ENCODE measurements at regions not wholly inside any gene's neighbourhood (a gene's known extent, or its start where the extent isn't known, plus 50 kb on each side); places are given as distances from the start of the nearest gene placed in this dataset.

- no peaks in the 10 kb centered on the region for H3K4me1 ChIP-seq (ENCODE audit: control insufficient read depth in 1 of 2, insufficient read depth in 2 of 2, low read length in 2 of 2)
- H3K27me3 ChIP-seq (ENCODE audit: control insufficient read depth in 1 of 2, insufficient read depth in 2 of 2, low read length in 2 of 2): no peaks in the 10 kb centered on the region
- no peak overlapping the region for H3K4me3 ChIP-seq (ENCODE audit: low read depth in 1 of 2, low read length in 2 of 2)
- H3K27ac ChIP-seq (ENCODE audit: low read depth, low read length): no peak overlapping the region
- no peaks in the 10 kb centered on the region for H3K36me3 ChIP-seq (ENCODE audit: control insufficient read depth in 1 of 2, insufficient read depth in 2 of 2, low read length in 2 of 2)
- H3K9me3 ChIP-seq (ENCODE audit: control insufficient read depth in 1 of 2, low read length in 2 of 2): no peaks in the 10 kb centered on the region
- H3K9ac ChIP-seq (ENCODE audit: low read depth in 1 of 2, low read length in 2 of 2): no peak overlapping the region
Observed at GRCh38 chr4:138558886-138559285, 316.7 kb upstream of the SLC7A11 start.

GRCh38 chr4:138555584-138555983 is 313.4 kb upstream of the SLC7A11 start:
- H3K4me1 ChIP-seq (ENCODE audit: control insufficient read depth in 1 of 2, insufficient read depth in 2 of 2, low read length in 2 of 2): no peaks in the 10 kb centered on the region
- H3K9ac ChIP-seq (ENCODE audit: low read depth in 1 of 2, low read length in 2 of 2): no peak overlapping the region
- H3K4me3 ChIP-seq (ENCODE audit: low read depth in 1 of 2, low read length in 2 of 2): no peak overlapping the region
- no peaks in the 10 kb centered on the region for H3K27me3 ChIP-seq (ENCODE audit: control insufficient read depth in 1 of 2, insufficient read depth in 2 of 2, low read length in 2 of 2)
- H3K36me3 ChIP-seq (ENCODE audit: control insufficient read depth in 1 of 2, insufficient read depth in 2 of 2, low read length in 2 of 2): no peaks in the 10 kb centered on the region
- no peak overlapping the region for H3K27ac ChIP-seq (ENCODE audit: low read depth, low read length)
- H3K9me3 ChIP-seq (ENCODE audit: control insufficient read depth in 1 of 2, low read length in 2 of 2): no peaks in the 10 kb centered on the region

DNA sequence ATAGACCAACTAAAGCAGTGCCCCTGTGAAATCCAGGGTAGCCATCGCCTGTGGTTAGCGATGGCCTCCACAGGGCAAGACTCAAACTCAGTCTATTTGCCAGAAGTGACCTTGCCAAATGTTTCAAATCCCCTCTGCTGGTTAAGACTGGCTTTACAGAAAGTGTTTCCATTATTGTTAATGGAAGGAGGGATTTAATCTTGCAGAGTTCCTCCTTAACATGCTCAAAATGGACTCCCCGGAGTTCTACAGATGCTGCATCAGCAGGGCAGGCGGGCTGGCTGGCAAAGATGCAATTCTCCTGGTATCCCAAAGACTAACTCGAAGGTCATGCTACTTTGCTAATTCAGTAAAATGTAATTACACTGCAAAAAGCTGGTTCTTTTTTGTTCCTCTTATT is 313.0 kb upstream of the SLC7A11 start:
- H3K36me3 ChIP-seq (ENCODE audit: control insufficient read depth in 1 of 2, insufficient read depth in 2 of 2, low read length in 2 of 2): no peaks in the 10 kb centered on the region
- no peaks in the 10 kb centered on the region for H3K4me1 ChIP-seq (ENCODE audit: control insufficient read depth in 1 of 2, insufficient read depth in 2 of 2, low read length in 2 of 2)
- no peak overlapping the region for H3K4me3 ChIP-seq (ENCODE audit: low read depth in 1 of 2, low read length in 2 of 2)
- no peak overlapping the region for H3K9ac ChIP-seq (ENCODE audit: low read depth in 1 of 2, low read length in 2 of 2)
- no peaks in the 10 kb centered on the region for H3K27me3 ChIP-seq (ENCODE audit: control insufficient read depth in 1 of 2, insufficient read depth in 2 of 2, low read length in 2 of 2)
- H3K27ac ChIP-seq (ENCODE audit: low read depth, low read length): no peak overlapping the region
- H3K9me3 ChIP-seq (ENCODE audit: control insufficient read depth in 1 of 2, low read length in 2 of 2): no peaks in the 10 kb centered on the region

GRCh38 chr4:138553001-138553845 is 311.1 kb upstream of the SLC7A11 start:
- Histone ChIP-seq H3K9me3 (ENCODE audit: control insufficient read depth in 1 of 2, low read length in 2 of 2) (no peaks in the 10 kb centered on the region), H3K27me3 (ENCODE audit: control insufficient read depth in 1 of 2, insufficient read depth in 2 of 2, low read length in 2 of 2) (no peaks in the 10 kb centered on the region), H3K4me3 (ENCODE audit: low read depth in 1 of 2, low read length in 2 of 2) (no peak overlapping the region), H3K9ac (ENCODE audit: low read depth in 1 of 2, low read length in 2 of 2) (no peak overlapping the region), H3K4me1 (ENCODE audit: control insufficient read depth in 1 of 2, insufficient read depth in 2 of 2, low read length in 2 of 2) (no peaks in the 10 kb centered on the region), H3K27ac (ENCODE audit: low read depth, low read length) (no peak overlapping the region), H3K36me3 (ENCODE audit: control insufficient read depth in 1 of 2, insufficient read depth in 2 of 2, low read length in 2 of 2) (no peaks in the 10 kb centered on the region)

GRCh38 chr4:138542191-138542776 is 300.1 kb upstream of the SLC7A11 start:
- no peaks in the 10 kb centered on the region for H3K9me3 ChIP-seq (ENCODE audit: control insufficient read depth in 1 of 2, low read length in 2 of 2)
- no peak overlapping the region for H3K27ac ChIP-seq (ENCODE audit: low read depth, low read length)
- H3K27me3 ChIP-seq (ENCODE audit: control insufficient read depth in 1 of 2, insufficient read depth in 2 of 2, low read length in 2 of 2): no peaks in the 10 kb centered on the region
- H3K4me1 ChIP-seq (ENCODE audit: control insufficient read depth in 1 of 2, insufficient read depth in 2 of 2, low read length in 2 of 2): no peaks in the 10 kb centered on the region
- H3K9ac ChIP-seq (ENCODE audit: low read depth in 1 of 2, low read length in 2 of 2): no peak overlapping the region
- H3K36me3 ChIP-seq (ENCODE audit: control insufficient read depth in 1 of 2, insufficient read depth in 2 of 2, low read length in 2 of 2): no peaks in the 10 kb centered on the region
- no peak overlapping the region for H3K4me3 ChIP-seq (ENCODE audit: low read depth in 1 of 2, low read length in 2 of 2)

DNA sequence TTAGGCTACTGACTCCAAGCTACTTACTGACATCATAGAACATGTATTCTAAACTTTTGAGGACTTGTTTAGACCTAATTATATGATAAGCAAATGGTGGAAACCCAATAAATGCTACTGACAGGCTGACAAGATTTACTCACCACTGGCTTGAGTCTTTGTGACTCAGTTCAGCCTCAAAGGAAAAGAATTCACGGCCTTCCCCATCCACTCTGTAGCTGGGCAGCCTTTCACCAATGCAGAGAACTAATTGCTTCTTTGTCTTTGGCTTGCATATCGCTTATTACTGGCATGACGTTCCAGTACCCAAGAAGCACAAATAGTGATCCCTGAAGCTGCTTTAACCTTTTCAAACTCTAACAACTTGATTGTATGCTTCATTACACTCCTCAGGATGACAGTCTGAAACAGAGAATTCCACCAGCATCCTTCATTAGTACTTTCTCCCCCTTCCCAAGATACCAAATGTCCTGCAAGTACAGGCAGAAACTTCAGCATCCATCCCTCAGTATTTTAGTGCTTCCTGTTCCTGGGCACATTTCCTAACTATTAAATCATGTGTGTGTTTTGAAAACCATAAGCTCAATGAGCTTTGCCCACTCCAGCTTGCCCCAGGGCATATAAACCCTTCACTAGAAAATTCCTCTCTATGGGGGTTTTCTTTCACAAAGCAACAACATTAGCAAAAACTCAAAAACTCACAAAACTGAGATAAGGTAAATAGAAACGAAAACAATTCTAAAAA is 298.1 kb upstream of the SLC7A11 start:
- Histone ChIP-seq H3K9me3 (ENCODE audit: control insufficient read depth in 1 of 2, low read length in 2 of 2) (no peaks in the 10 kb centered on the region), H3K4me3 (ENCODE audit: low read depth in 1 of 2, low read length in 2 of 2) (no peak overlapping the region), H3K4me1 (ENCODE audit: control insufficient read depth in 1 of 2, insufficient read depth in 2 of 2, low read length in 2 of 2) (no peaks in the 10 kb centered on the region), H3K36me3 (ENCODE audit: control insufficient read depth in 1 of 2, insufficient read depth in 2 of 2, low read length in 2 of 2) (no peaks in the 10 kb centered on the region), H3K27ac (ENCODE audit: low read depth, low read length) (no peak overlapping the region), H3K27me3 (ENCODE audit: control insufficient read depth in 1 of 2, insufficient read depth in 2 of 2, low read length in 2 of 2) (no peaks in the 10 kb centered on the region), H3K9ac (ENCODE audit: low read depth in 1 of 2, low read length in 2 of 2) (no peak overlapping the region)

DNA sequence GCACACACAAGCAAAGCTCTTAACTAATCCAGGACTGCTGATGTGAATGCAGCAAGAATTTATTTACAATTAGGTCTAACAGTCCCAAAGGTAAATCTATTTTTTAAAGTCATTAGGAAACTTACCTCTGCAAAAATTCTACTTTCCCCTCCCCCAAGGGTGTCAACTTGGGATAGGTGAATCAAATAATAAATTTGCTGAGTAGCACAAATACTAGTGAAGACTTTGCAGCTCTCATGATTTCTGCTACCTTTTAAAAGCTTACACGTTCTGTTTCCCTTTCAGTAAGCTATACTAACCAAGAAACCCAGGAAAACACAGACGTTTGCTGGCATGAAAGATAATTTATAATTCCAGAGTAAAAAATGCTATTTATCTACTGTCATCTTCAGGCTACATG is 296.6 kb upstream of the SLC7A11 start:
- no peak overlapping the region for H3K9ac ChIP-seq (ENCODE audit: low read depth in 1 of 2, low read length in 2 of 2)
- no peaks in the 10 kb centered on the region for H3K27me3 ChIP-seq (ENCODE audit: control insufficient read depth in 1 of 2, insufficient read depth in 2 of 2, low read length in 2 of 2)
- H3K4me3 ChIP-seq (ENCODE audit: low read depth in 1 of 2, low read length in 2 of 2): no peak overlapping the region
- H3K9me3 ChIP-seq (ENCODE audit: control insufficient read depth in 1 of 2, low read length in 2 of 2): no peaks in the 10 kb centered on the region
- H3K4me1 ChIP-seq (ENCODE audit: control insufficient read depth in 1 of 2, insufficient read depth in 2 of 2, low read length in 2 of 2): no peaks in the 10 kb centered on the region
- H3K36me3 ChIP-seq (ENCODE audit: control insufficient read depth in 1 of 2, insufficient read depth in 2 of 2, low read length in 2 of 2): no peaks in the 10 kb centered on the region
- H3K27ac ChIP-seq (ENCODE audit: low read depth, low read length): no peak overlapping the region

DNA sequence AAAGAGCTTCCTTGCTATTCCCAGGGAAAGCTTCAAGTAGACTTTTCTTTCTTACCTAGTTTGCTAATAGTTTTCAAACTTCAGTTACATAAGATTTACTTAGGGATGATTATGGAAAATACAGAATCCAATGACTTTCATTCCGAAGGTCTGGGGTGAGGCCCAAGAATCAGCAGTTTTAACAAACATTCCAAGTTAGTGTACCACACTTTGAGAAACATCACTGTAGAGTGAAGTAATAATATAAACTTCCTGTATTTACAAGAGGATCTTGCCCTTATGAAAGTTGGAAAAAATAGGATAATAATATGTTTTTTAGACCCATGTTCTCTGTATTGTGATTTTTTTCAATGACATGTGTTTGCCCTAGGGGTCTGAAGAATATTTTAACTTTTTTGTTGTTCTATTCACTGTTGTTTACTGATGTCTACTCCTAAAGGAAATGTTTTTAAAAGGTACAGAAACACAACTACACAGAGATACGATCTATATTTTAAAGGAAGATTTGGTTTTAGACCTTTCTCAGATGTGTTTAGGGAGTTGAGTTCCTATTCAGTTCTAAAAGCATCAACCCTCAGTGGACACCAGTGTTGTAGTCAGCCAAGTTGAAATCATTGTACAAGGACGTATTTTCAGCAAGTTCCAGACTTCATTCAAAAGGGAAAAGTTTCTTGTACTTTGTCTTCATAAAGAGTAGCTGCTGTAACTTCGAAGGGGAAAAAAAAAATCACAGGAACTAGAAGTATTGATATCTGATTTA is 295.8 kb upstream of the SLC7A11 start:
- no peak overlapping the region for H3K9ac ChIP-seq (ENCODE audit: low read depth in 1 of 2, low read length in 2 of 2)
- H3K4me3 ChIP-seq (ENCODE audit: low read depth in 1 of 2, low read length in 2 of 2): no peak overlapping the region
- no peaks in the 10 kb centered on the region for H3K9me3 ChIP-seq (ENCODE audit: control insufficient read depth in 1 of 2, low read length in 2 of 2)
- no peaks in the 10 kb centered on the region for H3K27me3 ChIP-seq (ENCODE audit: control insufficient read depth in 1 of 2, insufficient read depth in 2 of 2, low read length in 2 of 2)
- no peaks in the 10 kb centered on the region for H3K36me3 ChIP-seq (ENCODE audit: control insufficient read depth in 1 of 2, insufficient read depth in 2 of 2, low read length in 2 of 2)
- no peak overlapping the region for H3K27ac ChIP-seq (ENCODE audit: low read depth, low read length)
- H3K4me1 ChIP-seq (ENCODE audit: control insufficient read depth in 1 of 2, insufficient read depth in 2 of 2, low read length in 2 of 2): no peaks in the 10 kb centered on the region

DNA sequence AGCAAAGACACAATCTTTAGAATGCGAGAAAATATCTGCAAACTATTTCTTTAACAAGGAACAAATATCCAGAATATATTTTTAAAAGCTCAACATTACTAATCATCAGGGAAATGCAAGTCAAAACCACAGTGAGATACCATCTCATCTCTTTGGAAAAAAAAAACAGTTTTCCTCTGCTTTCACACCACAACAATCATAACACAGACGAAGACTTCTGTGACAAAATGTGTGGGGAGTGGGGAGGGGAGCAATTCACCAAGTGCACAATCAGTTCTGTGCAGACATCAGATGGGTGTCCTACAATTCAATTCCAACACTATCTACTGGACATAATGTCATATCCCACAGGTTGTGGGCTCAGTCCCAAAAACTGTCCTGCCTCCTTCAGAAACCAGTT is 293.2 kb upstream of the SLC7A11 start:
- no peak overlapping the region for H3K27ac ChIP-seq (ENCODE audit: low read depth, low read length)
- H3K4me1 ChIP-seq (ENCODE audit: control insufficient read depth in 1 of 2, insufficient read depth in 2 of 2, low read length in 2 of 2): no peaks in the 10 kb centered on the region
- no peaks in the 10 kb centered on the region for H3K27me3 ChIP-seq (ENCODE audit: control insufficient read depth in 1 of 2, insufficient read depth in 2 of 2, low read length in 2 of 2)
- H3K9me3 ChIP-seq (ENCODE audit: control insufficient read depth in 1 of 2, low read length in 2 of 2): peaks cover 0 to 4% of the 10 kb centered on the region in 2 donors
- no peak overlapping the region for H3K4me3 ChIP-seq (ENCODE audit: low read depth in 1 of 2, low read length in 2 of 2)
- no peaks in the 10 kb centered on the region for H3K36me3 ChIP-seq (ENCODE audit: control insufficient read depth in 1 of 2, insufficient read depth in 2 of 2, low read length in 2 of 2)
- H3K9ac ChIP-seq (ENCODE audit: low read depth in 1 of 2, low read length in 2 of 2): no peak overlapping the region

DNA sequence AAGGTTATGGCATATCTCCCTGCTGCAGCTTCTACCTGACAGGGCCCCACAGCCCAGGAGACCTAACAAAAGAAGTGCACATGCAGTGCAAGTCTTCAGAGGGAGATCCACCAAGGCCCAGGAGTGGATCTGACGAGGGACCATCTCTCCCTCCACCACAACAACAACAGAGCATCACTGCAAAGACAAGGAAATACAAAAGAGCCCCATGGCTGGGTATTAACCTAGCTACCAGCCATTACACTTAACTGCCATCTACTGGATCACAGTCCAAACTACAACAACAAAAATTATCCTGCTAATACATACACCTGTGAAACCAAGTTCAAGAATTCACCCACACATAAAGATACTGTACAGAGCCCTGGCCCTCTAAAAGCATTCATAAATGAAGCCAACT is 280.2 kb upstream of the SLC7A11 start:
- Histone ChIP-seq H3K36me3 (ENCODE audit: control insufficient read depth in 1 of 2, insufficient read depth in 2 of 2, low read length in 2 of 2) (no peaks in the 10 kb centered on the region), H3K9me3 (ENCODE audit: control insufficient read depth in 1 of 2, low read length in 2 of 2) (no peaks in the 10 kb centered on the region), H3K27ac (ENCODE audit: low read depth, low read length) (no peak overlapping the region), H3K4me1 (ENCODE audit: control insufficient read depth in 1 of 2, insufficient read depth in 2 of 2, low read length in 2 of 2) (no peaks in the 10 kb centered on the region), H3K4me3 (ENCODE audit: low read depth in 1 of 2, low read length in 2 of 2) (no peak overlapping the region), H3K9ac (ENCODE audit: low read depth in 1 of 2, low read length in 2 of 2) (no peak overlapping the region), H3K27me3 (ENCODE audit: control insufficient read depth in 1 of 2, insufficient read depth in 2 of 2, low read length in 2 of 2) (no peaks in the 10 kb centered on the region)

Data from duodenal mucosa (tissue), 2 donors.